ENCODE measurements at regions not wholly inside any gene's neighbourhood (a gene's known extent, or its start where the extent isn't known, plus 50 kb on each side); places are given as distances from the start of the nearest gene placed in this dataset.

- no peak for TF ChIP-seq Cebpa-rat (IDR thresholded peaks at IDR 0.05)
- Histone ChIP-seq H3K36me3 (no peaks in the 10 kb centered on the region), H3K27ac (no peak overlapping the region), H3K9ac (no peak overlapping the region), H3K4me1 (peaks cover 0 to 9% (median 6%) of the 10 kb centered on the region in 10 experiments; a peak in 6 of 20 replicates), H3K27me3 (no peaks in the 10 kb centered on the region), H3K4me3 (no peak overlapping the region), H3K9me3 (replicated peaks in 1 of 11) (no peaks in the 10 kb centered on the region), H4K20me1 (no peaks in the 10 kb centered on the region), H3K4me2 (no peak overlapping the region)
Measured at GRCh38 chr14:94717808-94718207, 52.1 kb downstream of the GSC start.

- Histone ChIP-seq H3K4me2 (no peak overlapping the region), H3K4me3 (no peak overlapping the region), H3K4me1 (peaks cover 0 to under 1% (median 0%) of the 10 kb centered on the region in 10 experiments; a peak in 1 of 20 replicates), H3K27ac (no peak overlapping the region), H3K27me3 (no peaks in the 10 kb centered on the region), H3K9ac (no peak overlapping the region), H3K9me3 (replicated peaks in 1 of 11) (no peaks in the 10 kb centered on the region), H3K36me3 (no peaks in the 10 kb centered on the region), H4K20me1 (no peaks in the 10 kb centered on the region)
- TF ChIP-seq Cebpa-rat (IDR thresholded peaks at IDR 0.05) = no peak
Measured at GRCh38 chr14:94716976-94717375, 52.9 kb downstream of the GSC start.

GRCh38 chr14:94713115-94713514, 56.8 kb downstream of the GSC start:
- no peaks in the 10 kb centered on the region for H3K36me3 ChIP-seq
- TF ChIP-seq Cebpa-rat (IDR thresholded peaks at IDR 0.05) = no peak
- no peak overlapping the region; a peak in 1 of 22 replicates for H3K9ac ChIP-seq
- no peaks in the 10 kb centered on the region for H3K27me3 ChIP-seq
- no peak overlapping the region for H3K4me2 ChIP-seq
- H4K20me1 ChIP-seq = no peaks in the 10 kb centered on the region
- no peak overlapping the region for H3K27ac ChIP-seq
- H3K4me3 ChIP-seq = no peak overlapping the region
- no peaks in the 10 kb centered on the region for H3K4me1 ChIP-seq
- no peaks in the 10 kb centered on the region for H3K9me3 ChIP-seq (replicated peaks in 1 of 11)

- no peaks in the 10 kb centered on the region for H3K36me3 ChIP-seq
- H3K4me1 ChIP-seq = no peaks in the 10 kb centered on the region
- H3K4me2 ChIP-seq = no peak overlapping the region
- TF ChIP-seq Cebpa-rat (IDR thresholded peaks at IDR 0.05) = no peak
- H3K4me3 ChIP-seq = no peak overlapping the region
- H3K27me3 ChIP-seq = no peaks in the 10 kb centered on the region
- H3K9me3 ChIP-seq (replicated peaks in 1 of 11) = no peaks in the 10 kb centered on the region
- H3K27ac ChIP-seq = no peak overlapping the region
- H4K20me1 ChIP-seq = no peaks in the 10 kb centered on the region
- H3K9ac ChIP-seq = no peak overlapping the region
Measured at GRCh38 chr14:94710731-94711130, 59.2 kb downstream of the GSC start.

GRCh38 chr14:94707494-94707893, 62.4 kb downstream of the GSC start:
- H3K4me3 ChIP-seq = no peak overlapping the region
- no peaks in the 10 kb centered on the region for H4K20me1 ChIP-seq
- TF ChIP-seq Cebpa-rat (IDR thresholded peaks at IDR 0.05) = no peak
- peaks cover 0 to 3% (median 0%) of the 10 kb centered on the region in 10 experiments; a peak in 1 of 20 replicates for H3K4me1 ChIP-seq
- H3K27ac ChIP-seq = no peak overlapping the region
- no peak overlapping the region for H3K9ac ChIP-seq
- H3K27me3 ChIP-seq = no peaks in the 10 kb centered on the region
- H3K36me3 ChIP-seq = no peaks in the 10 kb centered on the region
- H3K4me2 ChIP-seq = no peak overlapping the region
- no peaks in the 10 kb centered on the region for H3K9me3 ChIP-seq (replicated peaks in 1 of 11)

- Histone ChIP-seq H3K9ac (no peak overlapping the region), H3K36me3 (no peaks in the 10 kb centered on the region)
- no peak for TF ChIP-seq Cebpa-rat (IDR thresholded peaks at IDR 0.05)
Measured at GRCh38 chr14:94706133-94706532, 63.8 kb downstream of the GSC start.

GRCh38 chr14:94702629-94703028, 67.3 kb downstream of the GSC start:
- no peak for TF ChIP-seq Cebpa-rat (IDR thresholded peaks at IDR 0.05)
- Histone ChIP-seq H3K4me3 (no peak overlapping the region), H3K27me3 (no peaks in the 10 kb centered on the region)

More at GRCh38 chr14:94706133-94706532, 63.8 kb downstream of the GSC start:
- Histone ChIP-seq H4K20me1 (no peaks in the 10 kb centered on the region), H3K27me3 (no peaks in the 10 kb centered on the region), H3K4me1 (peaks cover 0 to 4% (median 0%) of the 10 kb centered on the region in 10 experiments; a peak in 1 of 20 replicates), H3K4me3 (no peak overlapping the region), H3K9me3 (replicated peaks in 1 of 11) (no peaks in the 10 kb centered on the region), H3K27ac (no peak overlapping the region), H3K4me2 (no peak overlapping the region)

GRCh38 chr14:94701861-94702370, 68.0 kb downstream of the GSC start:
- no peaks in the 10 kb centered on the region for H4K20me1 ChIP-seq
- no peak overlapping the region for H3K27ac ChIP-seq
- H3K9me3 ChIP-seq (replicated peaks in 1 of 11) = no peaks in the 10 kb centered on the region
- no peak overlapping the region for H3K9ac ChIP-seq
- no peak for TF ChIP-seq Cebpa-rat (IDR thresholded peaks at IDR 0.05)
- no peaks in the 10 kb centered on the region for H3K36me3 ChIP-seq
- no peak overlapping the region for H3K4me2 ChIP-seq
- H3K27me3 ChIP-seq = no peaks in the 10 kb centered on the region
- peaks cover 0 to 4% (median 0%) of the 10 kb centered on the region in 10 experiments; a peak in 1 of 20 replicates for H3K4me1 ChIP-seq
- no peak overlapping the region for H3K4me3 ChIP-seq

More at GRCh38 chr14:94702629-94703028, 67.3 kb downstream of the GSC start:
- no peak overlapping the region for H3K9ac ChIP-seq
- H3K4me1 ChIP-seq = peaks cover 0 to 4% (median 0%) of the 10 kb centered on the region in 10 experiments; a peak in 1 of 20 replicates
- H3K4me2 ChIP-seq = no peak overlapping the region
- H3K9me3 ChIP-seq (replicated peaks in 1 of 11) = no peaks in the 10 kb centered on the region
- H3K27ac ChIP-seq = no peak overlapping the region
- no peaks in the 10 kb centered on the region for H3K36me3 ChIP-seq
- H4K20me1 ChIP-seq = no peaks in the 10 kb centered on the region

GRCh38 chr14:94700336-94700735, 69.6 kb downstream of the GSC start:
- TF ChIP-seq Cebpa-rat (IDR thresholded peaks at IDR 0.05) = no peak
- H3K4me3 ChIP-seq = no peak overlapping the region
- no peaks in the 10 kb centered on the region for H3K27me3 ChIP-seq
- no peak overlapping the region for H3K27ac ChIP-seq
- no peaks in the 10 kb centered on the region for H3K9me3 ChIP-seq (replicated peaks in 1 of 11)
- no peak overlapping the region for H3K9ac ChIP-seq
- no peaks in the 10 kb centered on the region for H3K36me3 ChIP-seq
- no peak overlapping the region for H3K4me2 ChIP-seq
- H3K4me1 ChIP-seq = peaks cover 0 to 4% (median 0%) of the 10 kb centered on the region in 10 experiments; a peak in 2 of 20 replicates
- H4K20me1 ChIP-seq = no peaks in the 10 kb centered on the region

GRCh38 chr14:94699831-94700230, 70.1 kb downstream of the GSC start:
- Histone ChIP-seq H3K9me3 (replicated peaks in 1 of 11) (no peaks in the 10 kb centered on the region), H3K4me2 (no peak overlapping the region), H3K4me3 (no peak overlapping the region), H3K9ac (no peak overlapping the region), H3K27me3 (no peaks in the 10 kb centered on the region), H4K20me1 (no peaks in the 10 kb centered on the region), H3K27ac (no peak overlapping the region), H3K36me3 (no peaks in the 10 kb centered on the region), H3K4me1 (peaks cover 0 to 5% (median 3%) of the 10 kb centered on the region in 10 experiments; a peak in 5 of 20 replicates)
- no peak for TF ChIP-seq Cebpa-rat (IDR thresholded peaks at IDR 0.05)

Measured in BLaER1 treated with 17β-estradiol and CSF1 and Interleukin-3, amounts not matched to agents 10 nM and 100 nM (cell line).